IMR-90 (cell line): ENCODE measurements at regions not wholly inside any gene's neighbourhood (a gene's known extent, or its start where the extent isn't known, plus 50 kb on each side); places are given as distances from the start of the nearest gene placed in this dataset.

ENCODE experiments used
- ATAC-seq: fragments of 200-7000 bp; cut with Tn5 transposase; 2 replicates; pipeline ENCODE4 v1.9.1; 2020; ENCODE audit warnings: low read depth, mild to moderate bottlenecking, moderate library complexity
- BruUV-seq: library from RNA; stranded (reverse); fragments of 400-500 nt; replicated peaks from 2 replicates; lab custom pipeline; 2021; lab: Mats Ljungman, UMichigan
- CTCF ChIA-PET: fragments of 300-600 bp; formaldehyde crosslinking; extraction: SDS; loops from one replicate; lab custom pipeline; 2021; ENCODE audit warnings: antibody characterized with exemption; lab: Yijun Ruan, JAX
- POLR2A ChIA-PET: fragments of 300-600 bp; sonication (Branson Sonifier 250); formaldehyde crosslinking; loops from one replicate; lab custom pipeline; 2022; ENCODE audit warnings: antibody characterized with exemption; ENCODE audit not compliant: unreplicated experiment; lab: Charles Lee
- DNase-seq: peaks from one replicate; pipeline ENCODE4 v3.0.0; 2013
- H2AFZ ChIP-seq: replicated peaks from 2 replicates; pipeline ENCODE3; 2013; ENCODE audit warnings: low read length, mild to moderate bottlenecking; ENCODE audit not compliant: poor library complexity
- H2AK5ac ChIP-seq: 2 replicates; pipeline ENCODE4 v1.6.1; 2013; ENCODE audit warnings: low read depth, low read length, inconsistent platforms
- H2AK9ac ChIP-seq: replicated peaks from 2 replicates; pipeline ENCODE3; 2013; ENCODE audit warnings: mild to moderate bottlenecking, low read depth, low read length, moderate library complexity; ENCODE audit not compliant: poor library complexity
- H2BK120ac ChIP-seq: 2 replicates; pipeline ENCODE4 v1.6.1; 2013; ENCODE audit warnings: low read depth, low read length, inconsistent platforms
- H2BK15ac ChIP-seq: 3 replicates; pipeline ENCODE4 v1.6.1; 2013; ENCODE audit warnings: low read depth, low read length, inconsistent platforms
- H2BK20ac ChIP-seq: 2 replicates; pipeline ENCODE4 v1.6.1; 2013; ENCODE audit warnings: low read depth, mild to moderate bottlenecking, inconsistent platforms, low read length, moderate library complexity
- H2BK5ac ChIP-seq: 2 replicates; pipeline ENCODE4 v1.6.1; 2013; ENCODE audit warnings: mild to moderate bottlenecking, low read depth, low read length, inconsistent platforms; ENCODE audit not compliant: poor library complexity, severe bottlenecking
- H3K14ac ChIP-seq: replicated peaks from 2 replicates; pipeline ENCODE4 v1.6.1; 2013; ENCODE audit warnings: low read depth, low read length, inconsistent platforms
- H3K18ac ChIP-seq: 2 replicates; pipeline ENCODE4 v1.6.1; 2013; ENCODE audit warnings: low read depth, low read length, control low read depth
- H3K23ac ChIP-seq: 2 replicates; pipeline ENCODE4 v1.6.1; 2013; ENCODE audit warnings: low read depth, low read length, inconsistent platforms
- H3K27ac ChIP-seq: 2 replicates; pipeline ENCODE4 v1.5.1; 2013; ENCODE audit warnings: mild to moderate bottlenecking, control low read depth, low read length; ENCODE audit not compliant: insufficient read depth
- H3K27me3 ChIP-seq: 2 replicates; pipeline ENCODE4 v1.6.1; 2013; ENCODE audit warnings: low read length; ENCODE audit not compliant: control insufficient read depth, insufficient read depth
- H3K36me3 ChIP-seq: 2 replicates; pipeline ENCODE4 v1.6.1; 2013; ENCODE audit warnings: low read length, mixed read lengths; ENCODE audit not compliant: control insufficient read depth, insufficient read depth
- H3K4ac ChIP-seq: 2 replicates; pipeline ENCODE4 v1.6.1; 2013; ENCODE audit warnings: low read depth, low read length, inconsistent platforms
- H3K4me1 ChIP-seq: 2 replicates; pipeline ENCODE4 v1.6.1; 2013; ENCODE audit warnings: low read length, mixed read lengths; ENCODE audit not compliant: control insufficient read depth, insufficient read depth
- H3K4me2 ChIP-seq: 2 replicates; pipeline ENCODE4 v1.6.1; 2013; ENCODE audit warnings: low read depth, mild to moderate bottlenecking, control low read depth, low read length, moderate library complexity
- H3K4me3 ChIP-seq: 2 replicates; pipeline ENCODE4 v1.5.1; 2013; ENCODE audit warnings: low read depth, mild to moderate bottlenecking, control low read depth, low read length, moderate library complexity; ENCODE audit not compliant: insufficient read depth
- H3K56ac ChIP-seq: 2 replicates; pipeline ENCODE4 v1.6.1; 2013; ENCODE audit warnings: low read length, inconsistent platforms; ENCODE audit not compliant: insufficient read depth; ENCODE audit errors: extremely low read depth
- H3K79me1 ChIP-seq, 2 experiments: 2 replicates each; pipeline ENCODE4 v1.6.1; 2013; ENCODE audit warnings: low read length in 2 of 2, inconsistent platforms in 1 of 2, low read depth in 1 of 2
- H3K9ac ChIP-seq: 2 replicates; pipeline ENCODE4 v1.6.1; 2013; ENCODE audit warnings: low read depth, low read length, control low read depth
- H3K9me1 ChIP-seq: 2 replicates; pipeline ENCODE4 v1.6.1; 2013; ENCODE audit warnings: low read length, inconsistent platforms; ENCODE audit not compliant: insufficient read depth
- H3K9me3 ChIP-seq: 2 replicates; pipeline ENCODE4 v1.6.1; 2013; ENCODE audit warnings: low read length; ENCODE audit not compliant: control insufficient read depth, insufficient read depth
- H4K20me1 ChIP-seq: 2 replicates; pipeline ENCODE4 v1.6.1; 2013; ENCODE audit warnings: low read length, inconsistent platforms; ENCODE audit not compliant: insufficient read depth
- H4K5ac ChIP-seq: 2 replicates; pipeline ENCODE4 v1.6.1; 2013; ENCODE audit warnings: mild to moderate bottlenecking, low read depth, low read length, control low read depth
- H4K8ac ChIP-seq, 2 experiments: 2 replicates each; pipeline ENCODE4 v1.6.1; 2013; ENCODE audit warnings: low read depth in 2 of 2, low read length in 2 of 2, control low read depth in 1 of 2, inconsistent platforms in 1 of 2
- H4K91ac ChIP-seq: 2 replicates; pipeline ENCODE4 v1.6.1; 2013; ENCODE audit warnings: low read depth, low read length, inconsistent platforms; ENCODE audit not compliant: insufficient read depth
- BHLHE40 ChIP-seq: fragments of 150-350 bp; IDR thresholded peaks from 2 replicates; pipeline ENCODE4 v1.6.1; 2016; ENCODE audit warnings: mild to moderate bottlenecking, low read depth, low read length
- CEBPB ChIP-seq: IDR thresholded peaks from 2 replicates; pipeline ENCODE4 v1.6.1; 2012; ENCODE audit warnings: low read depth, low read length, improper control_type of control experiment
- CHD1 ChIP-seq: IDR thresholded peaks from 2 replicates; pipeline ENCODE4 v1.6.1; 2012; ENCODE audit warnings: low read depth, low read length, improper control_type of control experiment
- CTCF ChIP-seq: conservative IDR thresholded peaks from 2 replicates; pipeline ENCODE4 v1.5.1; 2012; ENCODE audit warnings: mild to moderate bottlenecking, low read depth, low read length, improper control_type of control experiment
- ELK1 ChIP-seq: fragments of 150-350 bp; IDR thresholded peaks from 2 replicates; pipeline ENCODE4 v1.6.1; 2016; ENCODE audit warnings: low read depth, mild to moderate bottlenecking, low read length, moderate library complexity, borderline replicate concordance
- FOS ChIP-seq: fragments of 150-350 bp; IDR thresholded peaks from 2 replicates; pipeline ENCODE4 v1.6.1; 2016; ENCODE audit warnings: low read depth, low read length
- MAFK ChIP-seq: IDR thresholded peaks from 2 replicates; pipeline ENCODE4 v1.6.1; 2012; ENCODE audit warnings: low read depth, low read length, improper control_type of control experiment
- MAZ ChIP-seq: IDR thresholded peaks from 2 replicates; pipeline ENCODE4 v1.6.1; 2012; ENCODE audit warnings: low read depth, mild to moderate bottlenecking, low read length, improper control_type of control experiment, moderate library complexity, borderline replicate concordance
- MXI1 ChIP-seq: IDR thresholded peaks from 2 replicates; pipeline ENCODE4 v1.6.1; 2012; ENCODE audit warnings: low read depth, mild to moderate bottlenecking, low read length, moderate library complexity, borderline replicate concordance
- NFE2L2 ChIP-seq: fragments of 150-350 bp; IDR thresholded peaks from 2 replicates; pipeline ENCODE4 v1.6.1; 2016; ENCODE audit warnings: low read depth, mild to moderate bottlenecking, low read length
- POLR2A ChIP-seq: IDR thresholded peaks from 2 replicates; pipeline ENCODE4 v1.6.1; 2012; ENCODE audit warnings: mild to moderate bottlenecking, low read depth, low read length
- RAD21 ChIP-seq: IDR thresholded peaks from 2 replicates; pipeline ENCODE4 v1.6.1; 2012; ENCODE audit warnings: low read length, improper control_type of control experiment
- RCOR1 ChIP-seq: IDR thresholded peaks from 2 replicates; pipeline ENCODE4 v1.6.1; 2012; ENCODE audit warnings: mild to moderate bottlenecking, low read length, improper control_type of control experiment; ENCODE audit not compliant: insufficient replicate concordance
- RFX5 ChIP-seq: IDR thresholded peaks from 2 replicates; pipeline ENCODE4 v1.8.0; 2012; ENCODE audit warnings: low read depth, mild to moderate bottlenecking, low read length, moderate library complexity
- SMC3 ChIP-seq: fragments of 150-350 bp; IDR thresholded peaks from 2 replicates; pipeline ENCODE4 v1.6.1; 2016; ENCODE audit warnings: low read depth, mild to moderate bottlenecking, antibody characterized with exemption, low read length, moderate library complexity
- USF2 ChIP-seq: fragments of 150-350 bp; IDR thresholded peaks from 2 replicates; pipeline ENCODE4 v1.6.1; 2017; ENCODE audit warnings: mild to moderate bottlenecking, antibody characterized with exemption, low read length, low read depth
- WGBS, 2 experiments: methylation state at CpG; one replicate each; pipeline versions ENCODE4 v1.1.5 to v1.1.7; 2013; ENCODE audit warnings: missing lambda C conversion rate in 2 of 2; ENCODE audit not compliant: insufficient read length in 1 of 2; ENCODE audit errors: extremely low coverage in 2 of 2; 5-methylcytosine and 5-hydroxymethylcytosine counted together
- dilution Hi-C: fragments of 300-500 bp; cut with HindIII; formaldehyde crosslinking; loops from one replicate; pipeline ENCODE4 v1.14.3; 2018; ENCODE audit warnings: low sequenced_read_pairs; ENCODE audit not compliant: unreplicated experiment
- in situ Hi-C: fragments of 300-500 bp; cut with MboI; formaldehyde crosslinking; loops from 3 replicates; pipeline ENCODE4 v1.14.3; 2019; ENCODE audit warnings: low sequenced_read_pairs, inconsistent platforms, mixed read lengths
- intact Hi-C: fragments of 100-400 bp; cut with micrococcal nuclease; formaldehyde crosslinking; loops from 2 replicates; pipeline ENCODE4 v1.10.0; 2022

- Histone ChIP-seq H3K4me2 (no peak overlapping the region), H3K4me3 (no peak overlapping the region), H3K18ac (no peak overlapping the region), H2BK20ac (peak overlapping the region; percentile 24; the same call in 1 of the 2 replicates), H3K4me1 (peaks cover 13% of the 10 kb centered on the region), H2BK5ac (no peak overlapping the region), H2AFZ (no peak overlapping the region), H3K36me3 (no peaks in the 10 kb centered on the region), H3K9me1 (peaks cover 13% of the 10 kb centered on the region), H3K14ac (no peak overlapping the region; the same call in 1 of the 2 replicates), H2AK9ac (no peak overlapping the region), H3K27ac (no peak overlapping the region), H4K20me1 (no peaks in the 10 kb centered on the region), H4K5ac (no peak overlapping the region), H4K8ac (no peak overlapping the region), H3K27me3 (no peaks in the 10 kb centered on the region), H4K91ac (no peak overlapping the region), H2BK120ac (no peak overlapping the region), H3K9ac (no peak overlapping the region), H2AK5ac (no peak overlapping the region), H3K9me3 (no peaks in the 10 kb centered on the region), H2BK15ac (no peak overlapping the region), H3K4ac (no peak overlapping the region), H3K79me1 (no peaks in the 10 kb centered on the region), H3K23ac (no peak overlapping the region), H3K56ac (no peak overlapping the region)
- intact Hi-C loops (no loop called here), in situ Hi-C loops (no loop called here), dilution Hi-C loops (no loop called here)
- ATAC-seq (no peak), DNase-seq (no peak)
- ChIA-PET CTCF (no interaction called here), POLR2A (no interaction called here)
- no TSS peak for BruUV-seq
- no peak for TF ChIP-seq POLR2A
- TF ChIP-seq BHLHE40 = no peak
- no peak for TF ChIP-seq CTCF
- TF ChIP-seq NFE2L2 = no peak
- no peak for TF ChIP-seq RFX5
- no peak for TF ChIP-seq ELK1
- no peak for TF ChIP-seq RAD21
- TF ChIP-seq FOS = no peak
- TF ChIP-seq MAFK = no peak
- TF ChIP-seq USF2 = no peak
- TF ChIP-seq MAZ = no peak
- TF ChIP-seq CEBPB = no peak
- no peak for TF ChIP-seq MXI1
- TF ChIP-seq RCOR1 = no peak
- no peak for TF ChIP-seq CHD1
- TF ChIP-seq SMC3 = no peak
- no CpG with 5 or more reads among the region's 1 CpG for whole genome bisulfite sequencing, 2 experiments
Measured at GRCh38 chr1:58398714-58399113, 147.8 kb downstream of the OMA1 start.
